ENCODE measurements at regions not wholly inside any gene's neighbourhood (a gene's known extent, or its start where the extent isn't known, plus 50 kb on each side); places are given as distances from the start of the nearest gene placed in this dataset.

DNA sequence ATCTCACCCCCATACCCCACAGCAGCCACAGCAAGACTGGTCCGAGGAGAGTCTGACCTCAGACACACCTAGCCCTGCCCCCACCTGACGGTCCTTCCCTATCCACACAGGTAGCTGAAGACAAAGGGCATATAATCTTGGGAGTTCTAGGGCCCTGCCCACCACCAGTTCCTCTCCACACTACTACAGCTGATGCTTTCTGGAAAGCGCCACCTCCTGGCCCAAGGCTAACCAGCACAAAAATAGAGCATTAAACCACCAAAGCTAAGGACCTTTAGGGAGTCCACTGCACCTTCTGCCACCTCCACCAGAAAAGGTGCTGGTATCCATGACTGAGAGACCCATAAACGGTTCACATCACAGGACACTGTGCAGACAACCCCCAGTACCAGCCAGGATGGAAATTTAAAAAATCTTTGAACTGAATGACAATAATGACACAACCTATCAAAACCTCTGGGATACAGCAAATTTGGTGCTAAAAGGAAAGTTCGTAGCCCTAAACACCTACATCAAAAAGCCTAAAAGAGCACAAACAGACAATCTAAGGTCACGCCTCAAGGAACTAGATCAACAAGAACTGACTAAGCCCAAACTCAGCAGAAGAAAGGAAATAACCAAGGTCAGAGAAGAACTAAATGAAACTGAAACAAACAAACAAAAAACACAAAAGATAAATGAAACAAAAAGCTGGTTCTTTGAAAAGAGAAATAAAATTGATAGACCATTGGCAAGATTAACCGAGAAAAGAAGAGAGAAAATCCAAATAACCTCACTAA, 122.1 kb upstream of the TPRG1 start:
- DNase-seq (ENCODE audit: low spot score in 2 of 2) = no peak
- TF ChIP-seq, protein P1, sequence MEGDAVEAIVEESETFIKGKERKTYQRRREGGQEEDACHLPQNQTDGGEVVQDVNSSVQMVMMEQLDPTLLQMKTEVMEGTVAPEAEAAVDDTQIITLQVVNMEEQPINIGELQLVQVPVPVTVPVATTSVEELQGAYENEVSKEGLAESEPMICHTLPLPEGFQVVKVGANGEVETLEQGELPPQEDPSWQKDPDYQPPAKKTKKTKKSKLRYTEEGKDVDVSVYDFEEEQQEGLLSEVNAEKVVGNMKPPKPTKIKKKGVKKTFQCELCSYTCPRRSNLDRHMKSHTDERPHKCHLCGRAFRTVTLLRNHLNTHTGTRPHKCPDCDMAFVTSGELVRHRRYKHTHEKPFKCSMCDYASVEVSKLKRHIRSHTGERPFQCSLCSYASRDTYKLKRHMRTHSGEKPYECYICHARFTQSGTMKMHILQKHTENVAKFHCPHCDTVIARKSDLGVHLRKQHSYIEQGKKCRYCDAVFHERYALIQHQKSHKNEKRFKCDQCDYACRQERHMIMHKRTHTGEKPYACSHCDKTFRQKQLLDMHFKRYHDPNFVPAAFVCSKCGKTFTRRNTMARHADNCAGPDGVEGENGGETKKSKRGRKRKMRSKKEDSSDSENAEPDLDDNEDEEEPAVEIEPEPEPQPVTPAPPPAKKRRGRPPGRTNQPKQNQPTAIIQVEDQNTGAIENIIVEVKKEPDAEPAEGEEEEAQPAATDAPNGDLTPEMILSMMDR (IDR thresholded peaks at IDR 0.05) = no peak
- TF ChIP-seq POLR2A (IDR thresholded peaks at IDR 0.05) = no peak
- no peaks in the 10 kb centered on the region for H3K4me1 ChIP-seq

DNA sequence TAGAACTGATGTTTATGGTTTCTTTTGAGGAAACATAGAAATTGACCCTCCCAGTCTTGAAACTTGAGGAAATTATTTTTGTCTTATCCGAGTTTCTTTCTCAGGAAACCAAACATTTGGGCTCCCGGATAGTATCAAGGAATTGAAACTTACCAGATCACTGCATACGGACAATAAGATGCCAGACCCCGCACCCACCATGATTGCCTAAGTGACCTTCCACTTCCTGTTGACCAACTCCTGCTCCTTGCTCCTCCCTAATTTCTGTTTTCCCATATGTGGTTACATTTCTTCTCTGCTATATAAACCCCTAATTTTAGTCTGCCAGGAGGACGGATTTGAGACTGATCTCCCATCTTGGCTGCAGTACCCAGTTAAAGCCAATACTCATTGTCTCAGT, 118.4 kb upstream of the TPRG1 start:
- no peak for TF ChIP-seq POLR2A (IDR thresholded peaks at IDR 0.05)
- TF ChIP-seq POLR2AphosphoS5 (IDR thresholded peaks at IDR 0.05) = no peak
- TF ChIP-seq, protein P1 (IDR thresholded peaks at IDR 0.05) = no peak
- no peak overlapping the region for H3K4me3 ChIP-seq

More for the DNA sequence above, 122.1 kb upstream of the TPRG1 start:
- Histone ChIP-seq H3K27ac (no peak overlapping the region), H3K9me3 (no peaks in the 10 kb centered on the region), H3K4me3 (no peak overlapping the region), H3K27me3 (no peaks in the 10 kb centered on the region), H3K36me3 (no peaks in the 10 kb centered on the region)
- intact Hi-C loops (cut with DNase I; ENCODE audit: low total_unique reads) = no loop called here

DNA sequence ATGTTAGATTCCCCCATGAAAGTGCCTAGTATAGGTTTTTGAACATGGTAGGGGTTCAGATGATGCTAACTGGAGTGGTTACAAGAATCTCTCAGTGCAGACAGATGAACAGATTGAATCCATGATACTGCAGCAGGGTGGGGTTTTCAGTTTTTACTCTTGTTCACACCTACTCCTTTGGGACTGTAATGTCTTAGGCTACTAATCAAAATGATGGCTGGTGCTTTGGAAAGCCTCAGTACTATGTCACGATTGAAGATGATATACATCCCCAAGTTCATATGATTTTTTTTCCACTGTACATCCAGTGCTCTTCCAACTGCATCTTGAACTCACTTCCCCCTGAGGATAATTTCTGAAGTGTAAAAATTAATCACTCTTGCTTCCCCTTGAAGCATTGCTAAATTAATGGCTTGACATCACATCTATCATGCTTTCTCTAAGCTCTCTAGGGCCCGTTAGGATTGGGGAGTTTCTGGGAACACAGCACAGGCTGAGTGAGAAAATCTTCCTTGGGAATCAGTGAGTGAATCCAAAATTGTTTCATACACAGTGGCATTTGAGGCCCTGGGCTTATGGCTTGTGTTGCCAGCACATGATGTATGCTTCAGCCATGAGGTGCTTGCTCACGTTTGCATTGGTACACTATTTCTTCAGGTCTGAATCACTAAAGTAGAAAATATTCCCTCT, 115.0 kb upstream of the TPRG1 start:
- H3K4me3 ChIP-seq = no peak overlapping the region
- peaks cover 0 to 3% of the 10 kb centered on the region in 2 donors for H3K9me3 ChIP-seq
- no peak for TF ChIP-seq POLR2A (IDR thresholded peaks at IDR 0.05)
- TF ChIP-seq, protein P1 (IDR thresholded peaks at IDR 0.05) = no peak
- TF ChIP-seq POLR2AphosphoS5 (IDR thresholded peaks at IDR 0.05) = no peak
- intact Hi-C loops (cut with DNase I; ENCODE audit: low total_unique reads) = no loop called here
- H3K36me3 ChIP-seq = no peaks in the 10 kb centered on the region
- DNase-seq (ENCODE audit: low spot score in 2 of 2) = no peak
- no peaks in the 10 kb centered on the region for H3K4me1 ChIP-seq
- no peak overlapping the region for H3K27ac ChIP-seq
- H3K27me3 ChIP-seq = no peaks in the 10 kb centered on the region

More for the DNA sequence above, 118.4 kb upstream of the TPRG1 start:
- DNase-seq (ENCODE audit: low spot score in 2 of 2) = no peak
- Histone ChIP-seq H3K27me3 (no peaks in the 10 kb centered on the region), H3K9me3 (no peaks in the 10 kb centered on the region), H3K27ac (no peak overlapping the region), H3K36me3 (no peaks in the 10 kb centered on the region), H3K4me1 (no peaks in the 10 kb centered on the region)
- intact Hi-C loops (cut with DNase I; ENCODE audit: low total_unique reads) = no loop called here

DNA sequence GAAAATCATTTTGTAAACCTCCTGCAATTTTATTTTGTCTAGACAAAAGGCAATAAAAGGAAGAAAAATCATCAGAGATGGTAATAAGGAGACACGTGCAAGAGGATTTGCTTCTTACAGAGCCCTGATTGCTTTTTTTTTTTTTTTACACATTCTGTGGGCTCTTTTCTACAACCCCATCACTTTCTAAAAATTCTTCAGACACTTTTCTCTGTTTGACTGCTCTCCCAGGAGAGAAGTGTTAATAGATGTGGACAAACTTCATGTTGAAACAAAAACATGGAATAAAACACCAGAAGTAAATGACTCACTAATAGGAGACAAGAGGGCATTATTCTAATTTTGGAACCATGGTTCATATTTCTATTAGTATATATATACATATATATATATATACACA, 114.4 kb upstream of the TPRG1 start:
- no peaks in the 10 kb centered on the region for H3K27me3 ChIP-seq
- intact Hi-C loops (cut with DNase I; ENCODE audit: low total_unique reads) = no loop called here
- H3K4me1 ChIP-seq = no peaks in the 10 kb centered on the region
- TF ChIP-seq, protein P1 (IDR thresholded peaks at IDR 0.05) = no peak
- TF ChIP-seq POLR2A (IDR thresholded peaks at IDR 0.05) (no peak), POLR2AphosphoS5 (IDR thresholded peaks at IDR 0.05) (no peak)
- H3K36me3 ChIP-seq = no peaks in the 10 kb centered on the region
- DNase-seq (ENCODE audit: low spot score in 2 of 2) = no peak
- H3K27ac ChIP-seq = no peak overlapping the region
- no peak overlapping the region for H3K4me3 ChIP-seq
- peaks cover 0 to 9% of the 10 kb centered on the region in 2 donors for H3K9me3 ChIP-seq

DNA sequence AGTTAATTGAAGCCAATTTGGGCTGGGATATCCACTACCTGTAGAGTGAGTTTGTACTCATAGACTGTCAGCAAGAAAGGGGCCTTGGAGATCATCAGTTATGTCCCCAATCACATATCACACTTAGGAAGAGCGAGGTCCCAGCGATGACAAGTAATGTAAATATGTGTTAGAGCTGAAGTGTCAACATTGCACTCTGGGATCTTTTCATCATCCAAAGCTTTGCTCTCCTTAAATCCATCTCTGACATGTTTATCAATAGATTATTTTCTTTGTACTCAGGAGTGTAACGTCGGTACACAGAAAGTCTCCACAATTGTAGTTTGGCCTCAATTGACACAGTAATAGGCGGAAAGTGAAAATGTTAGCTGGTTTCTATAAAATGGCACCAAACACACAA, 113.7 kb upstream of the TPRG1 start:
- intact Hi-C loops (cut with DNase I; ENCODE audit: low total_unique reads) = loop anchor here (2.0 kb wide), 1 partner anchor 25 kb away; no protein-coding TSS in a partner anchor
- Histone ChIP-seq H3K36me3 (no peaks in the 10 kb centered on the region), H3K27ac (no peak overlapping the region), H3K4me1 (no peaks in the 10 kb centered on the region), H3K27me3 (no peaks in the 10 kb centered on the region), H3K9me3 (peaks cover 0 to 13% of the 10 kb centered on the region in 2 donors), H3K4me3 (no peak overlapping the region)
- TF ChIP-seq POLR2A (IDR thresholded peaks at IDR 0.05) (no peak), POLR2AphosphoS5 (IDR thresholded peaks at IDR 0.05) (no peak)
- TF ChIP-seq, protein P1 (IDR thresholded peaks at IDR 0.05) = no peak
- DNase-seq (ENCODE audit: low spot score in 2 of 2) = no peak

All from breast epithelium (tissue), 4 donors.